GM13976 (cell line): ENCODE measurements at regions not wholly inside any gene's neighbourhood (a gene's known extent, or its start where the extent isn't known, plus 50 kb on each side); places are given as distances from the start of the nearest gene placed in this dataset.

Experiments
- DNase-seq: peaks from one replicate; pipeline ENCODE4 v3.0.0; 2012; ENCODE audit warnings: low spot score
- CTCF ChIP-seq: IDR thresholded peaks from 2 replicates; pipeline ENCODE4 v1.5.1; 2012; ENCODE audit warnings: borderline replicate concordance, mild to moderate bottlenecking; ENCODE audit not compliant: insufficient read depth; ENCODE audit errors: extremely low read depth, missing control alignments, control extremely low read depth
- in situ Hi-C: fragments of 300-500 bp; cut with MboI; formaldehyde crosslinking; loops from one replicate; pipeline ENCODE4 v1.12.0; 2022; ENCODE audit warnings: low sequenced_read_pairs, mixed read lengths, inconsistent platforms; ENCODE audit not compliant: unreplicated experiment

GRCh38 chr3:80234706-80235105 lies 466.9 kb upstream of the ROBO1 start:
- no peak for DNase-seq
- in situ Hi-C loops = no loop called here
- no peak for TF ChIP-seq CTCF

GRCh38 chr3:80233576-80233975 lies 465.8 kb upstream of the ROBO1 start:
- no peak for DNase-seq
- no peak for TF ChIP-seq CTCF
- in situ Hi-C loops = no loop called here

GRCh38 chr3:80232760-80233159 lies 465.0 kb upstream of the ROBO1 start:
- in situ Hi-C loops = no loop called here
- no peak for TF ChIP-seq CTCF

GRCh38 chr3:80230962-80231361 lies 463.2 kb upstream of the ROBO1 start:
- TF ChIP-seq CTCF = no peak
- in situ Hi-C loops = no loop called here
- no peak for DNase-seq

More at GRCh38 chr3:80232760-80233159, 465.0 kb upstream of the ROBO1 start:
- no peak for DNase-seq

GRCh38 chr3:80227216-80227615 lies 459.4 kb upstream of the ROBO1 start:
- in situ Hi-C loops = no loop called here
- no peak for DNase-seq
- no peak for TF ChIP-seq CTCF

- in situ Hi-C loops = no loop called here
These were observed 447.4 kb upstream of the ROBO1 start for GRCh38 chr3:80215191-80215590.

More at GRCh38 chr3:80215191-80215590, 447.4 kb upstream of the ROBO1 start:
- no peak for DNase-seq
- no peak for TF ChIP-seq CTCF
